ENCODE measurements at regions not wholly inside any gene's neighbourhood (a gene's known extent, or its start where the extent isn't known, plus 50 kb on each side); places are given as distances from the start of the nearest gene placed in this dataset.
"Not testable (repeated sequence)": the region's sequence is repeated elsewhere in the genome, so short reads cannot be mapped to it uniquely, and the experiment has no call there.

DNA sequence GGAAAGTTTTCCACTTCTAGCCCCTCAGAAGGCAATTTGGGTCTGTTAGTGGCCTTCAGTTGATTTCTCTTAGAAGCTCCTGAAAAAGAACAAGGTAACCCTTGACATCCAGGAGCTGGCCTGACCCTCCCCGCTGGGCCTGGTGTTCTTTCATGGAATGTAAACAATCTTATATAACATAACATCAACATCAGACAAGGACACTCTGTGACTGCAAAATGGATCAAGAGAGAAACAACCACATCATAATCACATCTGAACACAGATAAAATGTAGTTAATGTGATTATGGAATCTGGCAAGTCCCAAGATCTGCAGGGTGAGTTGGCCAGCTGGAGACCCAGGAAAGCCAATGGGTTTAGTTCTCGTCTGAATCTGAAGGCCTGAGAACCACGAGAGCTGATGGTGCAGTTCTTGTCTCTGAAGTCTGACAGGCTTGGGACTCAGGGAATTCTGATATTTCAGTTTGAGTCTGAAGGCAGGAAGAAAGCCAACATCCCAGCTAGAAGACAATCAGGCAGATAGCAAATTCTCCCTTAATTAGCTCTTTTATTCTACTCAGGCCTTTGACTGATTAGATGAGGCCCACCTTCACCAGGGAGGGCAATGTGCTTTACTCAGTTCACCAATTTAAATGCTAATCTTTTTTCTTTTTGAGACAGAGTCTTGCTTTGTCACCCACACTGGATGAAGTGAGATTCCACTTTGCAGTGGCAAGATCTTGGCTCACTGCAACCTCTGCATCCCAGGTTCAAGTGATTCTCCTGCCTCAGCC, 91.4 kb upstream of the NAMPT start:
- no peak for DNase-seq (ENCODE audit: low read depth)

DNA sequence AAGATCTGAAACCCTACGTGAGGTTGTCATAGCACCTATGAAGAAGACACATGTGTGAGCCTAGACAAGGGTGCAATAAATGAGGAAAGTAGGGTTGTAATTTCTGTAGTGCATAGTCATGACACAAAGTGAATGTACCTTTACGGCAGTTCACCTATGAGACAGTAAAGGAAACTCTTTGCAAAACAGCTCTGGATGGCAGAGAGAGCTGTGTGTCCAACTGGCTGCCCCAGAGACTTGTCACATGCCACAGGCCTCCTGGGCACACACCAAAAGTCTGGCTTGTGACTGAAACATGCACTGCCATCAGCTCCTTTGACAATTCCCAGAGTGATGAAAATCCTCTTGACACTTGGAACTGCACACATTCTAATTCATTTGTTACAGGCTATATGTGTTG, 90.7 kb upstream of the NAMPT start:
- no peak for DNase-seq (ENCODE audit: low read depth)

DNA sequence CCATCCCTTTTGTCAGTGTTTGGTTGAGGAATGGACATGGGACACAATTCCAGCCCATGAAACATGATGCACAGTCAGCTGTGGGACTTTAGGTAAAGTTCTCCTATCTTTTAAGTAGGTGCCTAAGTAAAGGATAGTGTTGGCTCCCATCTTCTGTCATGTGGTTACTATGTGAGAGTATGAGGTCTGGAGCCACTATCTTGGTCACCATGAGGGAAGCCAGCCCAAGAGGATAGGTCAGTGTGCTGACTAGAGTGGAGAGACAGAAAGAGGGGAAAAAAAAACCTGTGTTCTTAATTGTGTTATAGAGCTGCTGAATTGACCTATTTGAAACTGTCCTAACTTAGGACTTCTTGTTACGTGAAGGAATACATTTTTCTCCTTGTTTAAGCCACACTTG, 89.7 kb upstream of the NAMPT start:
- no peak for DNase-seq (ENCODE audit: low read depth)

DNA sequence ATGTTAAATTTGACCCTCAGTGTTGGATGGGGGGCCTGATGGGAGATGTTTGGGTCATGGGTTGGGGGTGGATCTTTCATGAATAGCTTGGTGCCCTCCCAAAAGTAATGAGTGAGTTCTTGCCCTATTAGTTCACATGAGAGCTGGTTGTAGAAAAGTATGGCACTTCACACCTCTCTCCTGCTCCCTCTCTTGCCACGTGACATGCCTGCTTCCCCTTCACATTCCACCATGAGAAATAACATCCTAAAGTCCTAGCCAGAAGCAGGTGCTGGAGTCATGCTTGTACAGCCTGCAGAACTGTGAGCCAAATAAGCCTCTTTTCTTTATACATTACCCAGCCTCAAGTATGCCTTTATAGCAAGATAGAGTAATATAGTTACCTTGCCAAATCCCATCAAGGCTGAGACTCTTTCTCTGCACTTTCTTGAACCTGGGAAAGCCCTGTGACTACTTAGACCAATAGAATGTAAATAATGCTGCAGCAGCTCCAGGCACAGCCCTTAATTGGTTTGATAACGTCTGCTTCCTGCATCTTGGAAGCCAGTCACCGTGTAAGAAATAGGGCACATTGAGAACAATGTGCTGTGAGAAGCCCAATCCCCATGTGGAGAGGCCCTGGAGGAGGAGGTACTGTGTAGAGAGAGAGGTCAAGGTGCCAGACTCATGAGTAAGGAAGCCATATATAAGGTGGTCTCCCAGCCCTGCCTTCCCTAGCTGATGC, 88.0 kb upstream of the NAMPT start:
- DNase-seq (ENCODE audit: low read depth) = no peak

DNA sequence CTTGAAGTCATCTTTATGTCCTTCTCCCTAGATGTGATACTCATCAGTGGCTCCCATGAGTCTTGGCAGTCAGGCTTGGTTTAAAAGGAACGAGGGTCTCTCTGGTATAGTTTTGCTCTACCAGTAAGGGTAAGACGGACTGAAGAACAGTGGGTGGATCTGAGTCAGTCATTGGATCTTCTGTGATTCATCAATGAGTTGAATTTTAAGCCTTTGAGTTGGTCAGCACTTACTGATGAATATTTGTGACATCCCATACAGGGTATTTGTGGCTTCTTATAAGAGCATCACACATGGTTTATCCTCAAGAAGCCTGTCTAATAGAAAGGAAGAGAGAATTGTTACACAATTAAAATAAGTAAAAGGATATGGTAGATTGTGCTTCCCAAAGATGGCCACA, 87.3 kb upstream of the NAMPT start:
- peak; percentile 44 for DNase-seq (ENCODE audit: low read depth)

DNA sequence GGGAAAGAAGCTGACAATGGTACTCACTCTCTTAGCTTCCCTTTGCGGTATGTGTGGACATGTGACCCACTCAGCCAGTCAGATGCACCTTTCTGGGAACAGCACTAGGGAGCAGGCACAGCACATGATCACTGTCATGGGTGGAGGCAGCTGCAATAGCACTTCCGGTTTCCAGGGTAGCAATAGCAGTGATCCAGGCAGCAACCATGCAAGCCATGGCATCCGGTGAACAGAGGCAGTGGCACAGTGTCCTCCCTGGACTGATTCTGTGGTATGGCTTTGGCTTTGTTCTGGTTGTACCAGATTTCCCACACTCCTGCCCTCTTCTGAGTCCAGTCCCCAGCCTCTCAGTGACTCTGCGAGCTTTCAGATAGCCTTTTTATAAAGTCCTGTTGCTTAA, 86.8 kb upstream of the NAMPT start:
- DNase-seq (ENCODE audit: low read depth) = no peak

DNA sequence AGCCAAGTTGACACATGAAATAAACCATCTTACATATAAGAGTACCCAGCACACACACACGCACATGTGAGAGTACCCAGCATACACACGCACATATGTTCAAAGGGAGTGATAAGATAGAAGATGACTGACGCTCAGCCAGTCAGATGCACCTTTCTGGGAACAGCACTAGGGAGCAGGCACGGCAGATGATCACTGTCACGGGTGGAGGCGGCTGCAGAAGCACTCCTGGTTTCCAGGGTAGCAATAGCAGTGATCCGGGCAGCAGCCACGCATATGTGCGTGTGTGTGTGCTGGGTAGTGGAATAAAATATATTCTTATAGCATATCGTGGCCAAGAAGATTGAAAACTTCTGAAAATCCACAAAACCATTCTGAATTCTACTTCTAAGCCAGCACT, 85.8 kb upstream of the NAMPT start:
- no peak for DNase-seq (ENCODE audit: low read depth)

DNA sequence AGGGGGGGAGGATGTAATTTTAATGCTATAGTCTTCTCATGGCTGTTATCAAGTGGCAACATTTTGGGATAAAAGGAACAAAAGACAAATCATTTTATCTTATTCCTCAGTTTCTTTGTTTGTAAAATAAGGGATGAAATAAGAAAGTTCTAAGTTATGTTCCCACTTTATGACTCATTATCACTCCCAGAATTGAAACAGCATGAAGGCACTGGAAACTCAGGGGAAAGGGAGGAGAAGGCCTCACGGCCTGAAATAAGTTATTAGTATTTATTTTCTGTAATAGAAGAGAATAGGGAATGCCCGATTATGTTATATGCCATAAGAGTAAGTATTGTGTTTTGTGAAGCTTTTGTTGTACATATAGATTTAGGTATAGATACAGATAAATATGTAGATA, 85.0 kb upstream of the NAMPT start:
- no peak for DNase-seq (ENCODE audit: low read depth)

DNA sequence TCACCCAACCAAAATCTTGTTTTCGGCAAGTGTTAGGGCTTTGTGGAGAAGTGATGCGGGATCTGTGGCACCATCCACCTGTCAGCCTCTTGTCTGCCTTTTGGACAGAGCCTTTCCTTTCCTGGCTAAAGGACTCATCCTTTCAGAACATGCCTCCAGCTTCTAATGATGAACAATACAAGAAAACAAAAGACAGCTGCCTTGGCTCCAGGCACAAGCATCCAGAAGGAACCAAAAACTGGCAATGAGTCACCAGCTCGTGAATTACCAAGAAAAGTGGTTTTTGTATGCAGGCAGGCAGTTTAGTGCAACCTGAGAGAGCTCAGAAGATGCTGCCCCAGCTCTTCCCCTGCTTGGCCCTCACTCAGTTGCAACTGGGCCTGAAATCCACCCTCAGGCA, 84.6 kb upstream of the NAMPT start:
- DNase-seq (ENCODE audit: low read depth) = peak; percentile 86

DNA sequence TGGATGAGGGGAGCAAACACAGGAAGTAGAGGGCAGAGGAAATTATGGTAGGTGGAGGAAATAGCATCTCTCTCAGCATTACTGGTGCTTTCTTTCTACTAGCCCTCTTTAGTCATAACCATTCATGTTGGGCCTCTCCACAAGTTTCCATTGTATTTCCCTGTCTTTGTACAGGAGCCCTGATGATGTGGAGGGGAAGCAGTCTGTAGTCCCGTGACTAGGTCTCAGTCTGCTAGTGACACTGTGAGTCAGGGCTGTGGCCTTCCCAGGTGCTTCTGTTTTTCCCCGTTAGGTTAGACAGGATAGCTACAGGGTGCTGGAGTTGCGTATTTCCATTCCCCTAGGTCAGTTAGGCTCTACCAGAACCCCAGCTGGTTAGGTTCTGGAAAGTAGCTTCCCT, 82.9 kb upstream of the NAMPT start:
- DNase-seq (ENCODE audit: low read depth) = no peak

DNA sequence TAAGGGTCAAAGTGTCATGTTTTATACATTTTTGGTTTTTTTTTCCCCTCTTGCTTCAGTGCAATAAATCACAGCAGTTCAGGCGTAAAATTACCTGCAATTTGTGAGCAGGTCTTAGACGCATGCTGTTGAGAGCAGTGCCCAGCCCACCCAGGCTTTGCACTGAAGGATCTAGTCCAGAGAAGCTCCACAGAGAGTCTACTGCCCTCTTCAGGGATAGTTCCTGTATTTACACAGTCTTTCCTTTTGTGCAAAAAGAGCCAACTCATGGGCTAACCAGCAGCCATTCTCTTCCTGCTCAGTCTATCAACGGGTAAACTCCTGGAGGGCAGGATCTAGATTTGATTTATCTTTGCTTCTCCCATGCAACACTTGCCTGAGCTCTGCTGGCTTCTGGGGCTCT, 82.2 kb upstream of the NAMPT start:
- peak; percentile 50 for DNase-seq (ENCODE audit: low read depth)

DNA sequence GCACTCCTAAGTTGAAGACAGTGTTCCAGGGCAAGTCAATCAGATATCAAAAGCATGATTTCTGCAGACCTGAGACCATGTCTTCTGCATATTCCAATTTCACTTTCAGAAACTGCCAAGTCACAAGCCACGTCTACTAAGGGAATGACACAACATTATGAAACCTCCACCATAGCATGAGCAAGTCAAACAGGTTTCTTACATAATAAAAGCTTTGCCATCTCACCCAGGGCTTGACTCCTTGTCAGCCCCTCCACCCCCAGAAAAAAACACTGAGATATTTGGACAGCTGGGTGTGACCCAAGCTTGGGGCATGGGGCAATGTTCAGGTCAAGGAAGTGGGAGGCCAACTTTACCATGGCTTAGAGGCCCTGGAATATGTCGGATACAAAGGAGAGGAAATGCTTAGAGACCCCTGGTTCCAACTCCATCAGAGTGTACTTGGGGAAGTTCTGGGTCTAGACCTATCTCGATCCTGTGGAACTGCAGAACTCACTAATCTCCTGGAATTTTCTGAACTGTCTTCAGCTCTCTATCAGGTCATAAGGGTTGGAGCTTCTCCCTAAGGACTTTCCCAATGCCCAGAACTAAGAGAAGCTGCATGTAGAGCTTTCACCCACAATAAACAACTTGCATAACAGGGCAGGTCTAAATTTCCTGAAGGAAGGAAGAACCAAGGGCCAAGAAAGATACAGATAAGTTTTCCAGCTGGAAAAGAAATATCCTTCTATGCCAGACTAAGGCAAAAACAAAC, 80.6 kb upstream of the NAMPT start:
- DNase-seq (ENCODE audit: low read depth) = peak; percentile 48

DNA sequence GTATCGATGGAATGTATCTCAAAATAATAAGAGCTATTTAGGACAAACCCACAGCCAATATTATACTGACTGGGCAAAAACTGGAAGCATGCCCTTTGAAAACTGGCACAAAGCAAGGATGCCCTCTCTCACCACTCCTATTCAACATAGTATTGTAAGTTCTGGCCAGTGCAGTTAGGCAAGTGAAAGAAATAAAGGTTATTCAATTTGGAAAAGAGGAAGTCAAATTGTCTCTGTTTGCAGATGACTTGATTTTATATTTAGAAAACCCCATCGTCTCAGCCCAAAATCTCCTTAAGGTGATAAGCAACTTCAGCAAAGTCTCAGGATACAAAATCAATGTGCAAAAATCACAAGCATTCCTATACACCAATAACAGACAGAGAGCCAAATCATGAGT, 77.7 kb upstream of the NAMPT start:
- DNase-seq (ENCODE audit: low read depth) = not testable (repeated sequence)

DNA sequence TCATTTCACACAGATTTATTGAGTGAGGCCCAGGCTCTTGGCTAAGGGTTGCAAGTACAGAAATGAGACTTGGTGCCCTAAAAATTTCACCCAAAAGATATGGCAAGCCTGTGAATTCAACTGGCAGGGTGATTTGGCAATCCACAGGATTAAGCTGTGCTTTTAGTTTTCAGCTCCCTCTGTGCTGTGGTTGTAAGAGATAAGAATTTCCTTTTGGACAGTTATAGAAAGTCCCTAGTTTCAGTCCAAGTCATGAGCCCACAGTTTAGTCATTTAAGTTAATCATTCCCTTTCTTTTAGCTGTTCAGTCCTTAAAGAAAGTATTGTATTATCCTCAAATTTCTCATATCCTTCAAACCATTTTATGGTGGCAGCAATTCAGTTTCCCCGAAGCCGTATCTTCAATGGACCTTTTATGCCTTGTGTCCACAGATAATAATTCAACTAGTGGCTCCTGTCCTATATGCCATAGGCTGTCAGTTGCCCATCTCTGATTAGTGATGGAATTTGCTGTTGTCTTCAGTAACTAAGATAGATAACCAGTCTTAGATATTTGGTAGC, 73.4 kb upstream of the NAMPT start:
- DNase-seq (ENCODE audit: low read depth) = peak; percentile 93

DNA sequence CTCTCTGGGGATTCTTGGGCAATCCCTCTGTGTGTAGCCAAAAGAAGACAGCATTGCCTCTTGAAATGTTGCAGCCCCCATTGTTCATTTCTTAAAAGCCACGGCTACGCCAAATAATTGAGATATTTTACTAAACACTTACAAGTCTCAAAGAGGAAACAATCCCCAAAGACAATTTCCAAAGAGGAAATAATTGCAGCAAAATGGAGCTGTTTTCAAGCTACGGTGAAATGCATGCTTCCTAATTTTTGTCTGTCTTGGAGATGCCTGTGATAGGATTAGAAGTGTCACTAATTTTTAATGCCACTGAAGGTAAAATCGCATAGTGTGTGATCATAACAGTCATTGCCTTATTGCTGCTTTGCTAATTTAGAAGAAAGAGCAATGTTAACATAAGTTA, 72.9 kb upstream of the NAMPT start:
- DNase-seq (ENCODE audit: low read depth) = no peak

DNA sequence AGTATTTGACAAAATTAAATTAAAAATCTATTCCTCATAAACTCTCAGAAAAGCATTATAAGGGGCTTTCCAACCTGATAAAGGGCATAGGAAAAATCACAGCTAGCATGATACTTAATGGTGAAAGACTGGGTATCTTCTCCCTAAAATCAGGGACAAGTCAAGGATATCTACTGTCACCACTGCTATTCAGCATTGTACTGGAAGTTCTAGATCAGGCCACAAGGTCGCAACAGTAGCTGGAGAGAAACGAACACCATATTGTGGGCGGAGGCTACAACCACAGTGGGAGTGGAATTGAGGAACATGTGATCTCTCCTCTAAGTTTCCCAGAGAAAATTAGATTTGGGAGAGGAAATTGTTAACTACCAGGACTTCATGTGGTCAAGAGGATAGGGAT, 70.0 kb upstream of the NAMPT start:
- no peak for DNase-seq (ENCODE audit: low read depth)

DNA sequence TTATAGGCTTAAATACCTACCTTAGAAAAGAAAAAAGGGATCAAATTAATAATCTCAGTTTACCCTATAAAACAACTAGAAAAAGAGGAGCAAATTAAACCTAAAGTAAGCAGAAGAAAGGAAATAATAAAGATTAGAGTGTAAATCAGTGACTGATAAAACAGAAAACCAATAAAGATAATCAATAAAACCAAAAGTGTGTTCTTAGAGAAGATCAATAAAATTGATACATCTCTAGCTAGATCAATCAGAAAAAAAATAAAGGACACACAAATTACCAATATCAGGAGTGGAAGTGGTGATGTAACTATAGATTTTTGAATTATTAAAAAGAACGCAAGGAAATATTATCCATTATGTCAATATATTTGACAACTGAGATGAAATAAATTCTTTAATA, 69.2 kb upstream of the NAMPT start:
- no peak for DNase-seq (ENCODE audit: low read depth)

DNA sequence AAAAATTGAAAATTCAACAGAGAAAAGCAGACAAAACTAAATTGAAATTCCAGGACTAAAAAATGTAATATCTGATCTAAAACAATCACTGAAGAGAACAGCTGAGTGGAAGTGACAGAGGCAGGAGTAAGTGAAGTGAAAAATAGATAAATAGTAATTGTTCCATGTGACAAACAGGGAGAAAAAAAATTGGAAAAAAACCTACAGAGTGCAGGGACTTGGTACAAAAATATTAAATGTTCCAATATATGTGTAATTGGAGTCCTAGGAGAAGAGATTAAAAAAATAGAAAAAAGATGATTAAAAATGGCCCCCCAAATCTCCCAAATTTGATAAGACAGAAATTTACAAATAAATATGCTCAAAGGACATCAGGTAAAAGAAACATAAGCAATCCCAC, 63.4 kb upstream of the NAMPT start:
- DNase-seq (ENCODE audit: low read depth) = no peak

DNA sequence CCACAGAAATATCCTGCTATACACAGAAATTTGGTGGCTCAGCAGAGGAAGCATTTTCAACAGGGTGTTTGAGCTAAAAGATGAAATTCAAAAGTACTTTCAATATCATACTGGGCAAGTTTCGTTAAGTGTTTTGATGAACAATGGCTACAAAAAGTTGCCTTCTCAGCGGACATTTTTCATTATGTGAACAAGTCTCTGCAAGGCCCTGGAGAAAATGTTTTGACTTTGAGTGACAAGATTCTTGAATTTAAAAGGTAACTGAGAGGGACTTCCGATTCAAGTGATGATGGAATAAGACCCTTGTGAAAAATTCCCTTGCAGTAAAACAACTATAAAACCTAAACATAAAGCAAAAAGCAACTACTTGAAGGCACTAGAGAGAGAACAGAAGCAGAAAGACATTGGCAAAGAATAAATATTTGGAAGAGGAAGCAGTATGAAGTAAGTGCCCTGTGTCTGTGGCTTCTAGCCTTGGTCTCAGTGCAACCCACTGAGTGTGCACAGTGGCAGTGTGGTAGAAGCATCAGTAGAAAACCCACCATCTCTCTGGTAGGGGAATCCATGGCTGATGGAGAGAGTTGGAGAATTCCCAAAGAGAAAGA, 62.5 kb upstream of the NAMPT start:
- no peak for DNase-seq (ENCODE audit: low read depth)

DNA sequence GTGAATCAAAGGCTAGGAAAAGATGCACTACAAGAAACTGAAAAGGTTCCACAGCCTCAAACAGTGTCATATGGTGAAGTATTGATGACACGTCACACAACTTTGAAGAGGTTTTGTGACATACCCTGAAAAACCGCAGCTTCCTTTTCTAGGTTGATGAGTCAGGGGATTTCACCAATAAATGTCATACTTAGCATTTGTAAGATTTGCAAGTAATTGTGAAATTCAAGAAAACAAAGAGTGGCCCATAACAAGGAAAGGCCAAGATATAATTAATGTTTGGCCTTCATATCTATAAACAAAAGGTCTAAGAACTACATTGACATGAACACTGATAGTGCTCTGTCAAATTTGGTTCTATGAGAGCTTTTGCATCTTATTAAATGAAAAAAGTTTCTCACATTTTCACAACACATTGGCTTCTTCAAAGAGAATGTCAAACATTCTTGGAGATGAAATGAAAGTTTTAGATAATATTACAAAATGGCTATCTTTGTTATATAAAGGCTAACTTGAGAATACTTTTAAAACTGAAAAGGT, 62.0 kb upstream of the NAMPT start:
- peak; percentile 80 for DNase-seq (ENCODE audit: low read depth)

DNA sequence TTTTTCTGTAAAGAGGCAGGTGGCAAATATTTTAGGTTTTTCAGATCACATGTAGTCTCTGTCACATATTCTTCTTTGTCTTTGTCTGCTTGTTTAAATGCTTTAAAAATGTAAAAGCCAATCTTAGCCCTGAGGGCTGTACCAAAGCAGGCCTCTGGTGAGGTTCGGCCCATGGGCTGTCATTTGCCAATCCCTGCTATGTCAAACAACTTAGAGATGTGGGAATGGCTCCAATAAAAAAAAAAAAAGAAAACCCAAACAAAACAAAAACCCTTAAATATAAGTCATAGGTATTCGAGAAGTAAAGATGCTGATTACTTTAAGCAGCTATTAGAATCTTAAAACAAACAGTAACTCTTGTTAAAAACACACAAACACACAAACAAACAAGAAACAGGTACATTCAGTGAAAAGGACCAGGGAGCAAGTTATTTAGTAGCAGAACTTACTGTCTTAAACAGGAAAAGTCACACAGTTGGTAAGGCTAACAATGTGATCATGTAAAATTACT, 61.4 kb upstream of the NAMPT start:
- DNase-seq (ENCODE audit: low read depth) = no peak
